ENCODE measurements at regions not wholly inside any gene's neighbourhood (a gene's known extent, or its start where the extent isn't known, plus 50 kb on each side); places are given as distances from the start of the nearest gene placed in this dataset.

DNA sequence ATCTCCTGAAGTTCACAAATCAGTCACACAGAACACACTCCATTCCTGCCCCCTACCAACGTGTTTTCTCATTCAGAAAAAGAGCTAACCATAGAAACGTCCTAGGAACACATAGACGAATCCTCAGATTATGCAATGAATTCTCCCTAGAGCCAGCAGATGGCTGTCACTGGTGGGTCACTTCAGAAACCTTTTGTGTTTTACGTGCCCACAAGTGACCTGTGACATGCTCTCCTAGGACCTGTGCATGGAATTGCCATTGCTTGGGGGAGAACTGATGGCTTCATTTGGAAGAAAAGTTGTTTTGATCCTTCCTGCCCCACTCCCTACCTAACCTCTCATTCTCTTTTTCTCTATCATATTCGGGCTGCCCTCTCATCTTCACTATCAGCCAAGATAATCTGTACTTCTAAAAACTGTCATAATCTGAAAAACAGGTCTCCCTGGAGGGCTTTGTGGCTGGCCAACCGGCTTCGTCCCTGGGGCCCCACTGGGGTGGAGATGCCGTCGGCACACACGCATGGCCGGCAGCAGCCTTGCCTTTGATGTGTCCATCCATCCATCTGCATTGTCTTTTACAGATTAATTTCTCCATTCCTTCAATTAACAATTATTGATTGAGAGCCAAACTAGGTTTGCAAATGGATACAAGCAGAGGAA lies 144.1 kb upstream of the SERP2 start:
- DNase-seq (ENCODE audit: extremely low spot score, insufficient read length, low read depth), result no peak
- no peak for FAIRE-seq

DNA sequence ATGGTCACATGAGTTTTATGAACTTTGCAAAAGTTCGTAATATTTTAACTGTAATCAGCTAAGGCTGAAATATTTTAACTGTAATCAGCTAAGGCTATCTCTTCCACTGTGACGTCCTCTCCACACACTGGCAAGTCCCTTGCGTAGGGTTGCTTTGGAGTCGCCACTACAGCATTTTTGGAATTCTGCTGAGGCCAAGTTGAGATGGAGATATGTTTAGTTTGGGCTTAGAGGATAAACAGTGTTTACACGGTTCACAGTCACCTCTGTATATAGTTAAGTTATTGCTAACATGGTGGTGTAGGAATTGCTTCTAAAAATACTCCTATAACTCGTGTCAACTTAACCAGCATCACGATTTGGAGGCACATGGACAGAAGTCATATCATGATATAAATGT lies 143.6 kb upstream of the SERP2 start:
- DNase-seq (ENCODE audit: extremely low spot score, insufficient read length, low read depth), result no peak
- FAIRE-seq, result no peak

DNA sequence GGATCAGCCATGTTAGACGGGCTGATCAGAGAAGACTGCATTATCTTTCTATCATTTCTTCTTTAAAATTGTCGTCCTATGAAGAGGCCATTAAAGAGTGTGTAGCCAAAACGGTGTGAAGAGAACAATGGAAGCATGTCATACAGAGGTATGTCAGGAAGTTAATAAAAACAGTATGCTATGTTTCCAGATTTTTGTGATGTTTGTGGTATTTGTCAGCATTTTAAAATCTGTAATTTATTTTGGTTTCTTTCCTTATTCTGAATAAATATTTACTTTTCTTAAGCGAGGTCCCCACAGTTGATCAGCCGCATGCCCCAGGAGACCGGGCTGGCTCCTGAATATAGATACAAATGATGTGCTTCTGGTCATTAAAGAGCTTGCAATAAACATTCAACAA lies 142.9 kb upstream of the SERP2 start:
- FAIRE-seq (no peak), DNase-seq (ENCODE audit: extremely low spot score, insufficient read length, low read depth) (no peak)

DNA sequence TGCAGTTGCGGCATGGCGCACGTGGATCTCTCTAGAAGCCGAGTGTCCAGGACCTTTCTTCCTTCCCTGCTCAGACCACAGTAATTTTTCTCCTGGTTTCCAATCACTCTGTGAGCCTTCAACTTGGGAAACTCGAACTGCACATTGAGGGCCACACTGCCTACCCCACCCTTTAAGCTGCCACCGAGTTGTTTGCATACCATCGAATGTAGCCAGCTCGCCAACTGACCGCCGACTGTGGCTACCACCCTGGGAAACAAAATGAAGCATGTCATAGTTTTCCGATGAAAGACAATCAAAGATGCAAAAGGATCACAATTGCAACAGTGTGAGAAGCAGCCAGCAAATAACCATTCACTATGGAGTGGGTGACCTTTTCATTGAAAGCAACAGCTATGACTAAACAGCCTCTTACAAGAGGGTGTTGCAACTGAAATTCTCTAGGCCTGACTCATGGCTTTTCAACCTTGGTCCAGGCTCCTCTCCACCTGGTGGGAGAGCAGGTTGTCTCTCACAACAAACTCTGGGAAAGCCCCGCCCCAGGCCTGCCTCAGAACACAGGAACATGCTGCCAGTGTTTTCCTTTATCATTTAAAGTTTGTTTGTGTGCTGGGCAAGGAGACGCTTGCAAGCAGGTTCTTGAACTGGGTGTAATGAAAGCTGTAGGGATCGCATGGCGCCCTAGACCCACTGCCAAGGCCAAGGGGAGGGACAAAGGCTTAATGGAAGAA lies 141.7 kb upstream of the SERP2 start:
- no peak for FAIRE-seq

DNA sequence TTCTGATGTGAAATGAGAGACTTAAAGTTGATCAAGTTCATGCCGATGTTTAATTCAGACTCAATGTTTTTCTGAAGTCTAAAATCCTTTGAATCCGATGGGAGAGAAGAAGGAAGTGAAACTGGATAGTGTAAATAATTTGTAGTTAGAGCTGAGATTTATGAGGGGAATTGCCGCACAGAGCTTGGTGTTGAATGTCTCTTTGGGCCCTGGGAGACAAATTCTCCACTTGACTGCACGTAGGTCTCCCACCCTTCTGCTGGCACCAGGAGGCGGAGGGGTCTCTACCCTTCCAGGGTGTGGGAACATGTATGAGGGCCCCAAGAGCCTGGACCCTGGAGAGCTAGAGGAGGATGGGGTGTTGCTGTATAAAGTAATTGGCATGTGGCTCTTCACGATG lies 140.8 kb upstream of the SERP2 start:
- DNase-seq (ENCODE audit: extremely low spot score, insufficient read length, low read depth), result no peak
- FAIRE-seq, result no peak

More for the DNA sequence above, 141.7 kb upstream of the SERP2 start:
- DNase-seq (ENCODE audit: extremely low spot score, insufficient read length, low read depth), result no peak

DNA sequence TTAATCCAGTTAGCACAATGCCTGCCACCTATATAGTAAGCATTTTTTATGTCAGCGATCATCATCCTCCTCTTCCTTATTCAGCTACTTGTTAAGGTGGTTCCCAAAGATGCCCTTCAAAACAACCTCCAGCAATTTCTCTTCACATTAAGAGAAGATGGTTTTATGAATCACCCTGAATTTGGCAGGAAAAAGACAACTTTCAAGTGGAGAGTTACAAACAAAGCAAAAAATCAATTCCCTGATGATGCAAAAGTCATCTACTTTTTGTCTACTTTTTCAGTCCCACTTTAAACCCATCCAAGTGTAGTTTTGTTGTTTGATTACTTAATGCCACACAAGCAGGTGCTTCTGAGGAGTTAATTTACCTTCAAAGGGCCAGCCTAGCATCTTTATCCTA lies 139.1 kb upstream of the SERP2 start:
- FAIRE-seq, result no peak
- DNase-seq (ENCODE audit: extremely low spot score, insufficient read length, low read depth), result no peak

DNA sequence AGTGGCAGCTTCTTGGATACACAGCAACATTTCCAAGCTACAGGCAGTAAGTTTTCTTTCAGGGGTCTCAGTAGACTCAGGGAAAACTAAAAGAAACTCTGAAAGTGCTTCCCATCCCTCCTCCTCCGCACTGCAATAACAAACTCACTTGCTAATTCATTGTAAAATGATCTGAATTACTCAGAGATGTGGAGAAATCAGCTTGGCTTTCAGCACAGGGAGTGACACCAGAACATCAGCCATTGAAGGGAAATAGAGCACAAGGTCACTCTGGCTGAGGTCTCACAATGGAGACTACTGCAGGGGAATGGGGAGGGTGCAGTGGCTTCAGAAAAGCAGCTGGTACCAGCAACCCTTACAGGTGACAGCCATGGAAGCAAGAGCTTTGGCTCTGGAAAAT lies 137.3 kb upstream of the SERP2 start:
- FAIRE-seq, result no peak
- no peak for DNase-seq (ENCODE audit: extremely low spot score, insufficient read length, low read depth)

DNA sequence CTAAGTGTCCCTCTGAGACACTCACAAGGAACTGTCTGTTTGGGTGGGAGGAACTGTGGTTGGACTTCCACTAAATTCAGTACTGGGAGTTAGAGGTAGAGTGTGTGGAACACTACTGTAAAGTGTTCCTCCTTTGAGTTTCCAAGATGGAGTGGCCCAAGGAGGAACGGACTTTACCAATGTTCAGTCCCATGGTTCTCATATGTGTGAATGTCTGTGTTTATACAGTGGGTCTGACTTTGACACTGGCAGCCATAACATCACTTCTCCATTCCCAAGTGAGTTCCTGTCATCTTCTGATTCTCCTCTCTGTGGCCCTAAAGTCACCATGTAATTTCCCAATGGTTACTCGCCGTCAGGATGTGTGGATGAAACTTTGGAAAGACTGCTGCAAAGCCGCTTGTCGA lies 136.8 kb upstream of the SERP2 start:
- DNase-seq (ENCODE audit: extremely low spot score, insufficient read length, low read depth) (no peak), FAIRE-seq (no peak)

DNA sequence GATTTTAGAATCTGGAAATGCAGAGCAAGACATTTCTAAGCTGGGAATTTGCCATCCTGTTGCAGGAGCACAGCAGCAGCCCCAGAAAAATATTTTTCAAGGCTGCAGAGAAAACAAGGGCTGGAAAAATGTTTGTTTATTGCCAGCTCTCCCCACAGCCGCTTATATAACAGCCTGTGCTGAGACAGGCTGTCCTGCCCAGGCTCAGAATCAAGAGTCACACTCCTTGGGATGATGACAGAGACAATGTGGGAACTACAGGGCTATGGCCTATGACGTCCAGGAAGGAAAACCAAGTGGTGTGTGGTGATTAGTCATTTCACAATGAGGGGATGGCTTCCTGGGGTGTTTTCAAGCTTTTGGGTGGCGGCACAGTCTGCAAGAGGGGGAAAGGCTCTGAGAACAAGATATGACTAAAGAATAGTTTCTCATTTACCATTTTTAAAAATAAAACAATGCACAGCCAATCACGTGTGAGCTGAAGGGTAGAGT lies 136.3 kb upstream of the SERP2 start:
- DNase-seq (ENCODE audit: extremely low spot score, insufficient read length, low read depth) (no peak), FAIRE-seq (no peak)

DNA sequence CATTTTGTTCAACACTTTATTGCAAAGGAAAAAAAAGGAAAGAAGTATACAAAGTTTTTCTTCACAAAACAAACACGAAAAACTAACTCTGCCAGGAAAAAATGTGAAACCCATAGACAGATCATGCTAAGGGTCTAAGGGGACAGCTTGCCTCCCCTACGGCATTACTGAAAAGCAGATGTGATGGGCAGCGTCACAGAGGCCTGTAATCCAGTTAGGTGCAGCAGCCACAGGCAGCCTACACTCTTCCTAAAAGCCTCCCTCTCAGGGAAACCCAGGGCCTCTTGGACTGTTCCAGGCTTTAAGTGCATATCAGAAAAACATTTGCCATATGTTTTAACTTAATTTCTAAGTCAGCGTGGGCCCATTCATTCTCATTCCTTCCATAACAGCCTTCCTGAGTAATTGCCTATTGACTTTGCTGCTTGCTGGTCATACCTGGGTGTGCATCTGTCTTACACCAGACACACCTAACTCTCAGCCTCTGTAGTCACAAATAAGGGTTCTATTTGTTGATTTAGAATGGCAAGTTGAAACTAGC lies 135.7 kb upstream of the SERP2 start:
- DNase-seq (ENCODE audit: extremely low spot score, insufficient read length, low read depth), result no peak

DNA sequence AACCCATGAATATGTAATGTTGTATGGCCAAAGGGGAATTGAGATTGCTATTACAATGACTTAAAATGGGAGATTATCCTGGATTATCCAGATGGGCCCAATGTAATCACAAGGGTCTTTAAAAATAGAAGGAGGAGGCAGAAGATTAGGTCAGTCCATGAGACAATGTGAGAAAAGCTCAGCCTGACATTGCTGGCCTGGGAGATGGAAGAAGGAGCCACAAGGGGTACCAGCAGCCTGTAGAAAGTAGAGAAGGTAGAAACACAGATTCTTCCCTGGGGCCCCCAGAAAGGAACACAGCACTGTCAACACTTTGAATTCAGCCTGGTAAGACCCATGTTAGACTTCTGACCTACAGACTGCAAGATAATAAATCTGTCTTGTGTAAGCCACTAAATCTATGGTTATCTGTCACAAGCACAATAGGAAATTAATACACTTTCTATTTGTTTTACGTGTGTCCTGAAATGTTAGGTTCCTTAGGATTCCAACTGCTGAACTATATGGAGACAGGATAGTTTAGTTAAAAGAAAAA lies 132.9 kb upstream of the SERP2 start:
- no peak for DNase-seq (ENCODE audit: extremely low spot score, insufficient read length, low read depth)
- FAIRE-seq, result no peak

More for the DNA sequence above, 135.7 kb upstream of the SERP2 start:
- no peak for FAIRE-seq

DNA sequence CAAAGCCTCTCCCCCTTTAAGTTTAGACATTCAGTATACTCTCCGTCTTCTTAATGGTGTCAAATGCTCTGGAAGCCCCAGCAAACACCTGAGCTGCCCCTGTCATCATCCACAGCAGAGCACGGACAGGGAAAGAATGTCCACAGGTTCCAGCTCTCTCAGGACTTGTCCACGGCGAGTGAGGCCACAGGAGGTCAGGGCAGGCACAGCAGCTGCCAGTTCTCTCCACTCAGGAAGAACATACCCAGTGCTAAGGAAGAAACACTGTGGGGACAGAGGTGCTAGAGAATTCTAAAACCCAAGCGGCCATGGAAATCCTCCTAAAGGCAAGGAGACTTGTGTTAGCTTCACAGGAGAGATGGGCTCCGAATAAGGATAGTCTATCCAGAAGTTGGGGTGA lies 132.0 kb upstream of the SERP2 start:
- no peak for DNase-seq (ENCODE audit: extremely low spot score, insufficient read length, low read depth)
- FAIRE-seq, result no peak

DNA sequence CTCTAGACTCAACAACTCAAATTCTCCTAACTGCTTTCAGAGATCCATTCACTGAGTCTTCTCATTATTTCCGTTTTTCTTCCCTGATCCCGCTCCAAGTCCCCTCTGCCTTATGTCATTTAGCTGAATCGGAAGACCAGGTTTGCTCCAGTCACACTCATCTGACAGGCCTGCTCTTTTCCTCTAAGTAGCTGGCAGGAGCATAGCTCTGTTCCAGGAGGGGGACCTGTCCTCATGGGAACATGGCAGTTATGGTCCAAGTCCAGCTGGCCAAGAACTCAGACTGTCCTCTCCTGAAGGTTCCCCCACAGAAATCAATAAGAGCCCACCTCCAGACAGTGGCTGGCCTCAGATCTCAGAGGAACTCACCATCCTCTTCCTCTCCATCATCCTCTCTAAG lies 130.9 kb upstream of the SERP2 start:
- no peak for FAIRE-seq

DNA sequence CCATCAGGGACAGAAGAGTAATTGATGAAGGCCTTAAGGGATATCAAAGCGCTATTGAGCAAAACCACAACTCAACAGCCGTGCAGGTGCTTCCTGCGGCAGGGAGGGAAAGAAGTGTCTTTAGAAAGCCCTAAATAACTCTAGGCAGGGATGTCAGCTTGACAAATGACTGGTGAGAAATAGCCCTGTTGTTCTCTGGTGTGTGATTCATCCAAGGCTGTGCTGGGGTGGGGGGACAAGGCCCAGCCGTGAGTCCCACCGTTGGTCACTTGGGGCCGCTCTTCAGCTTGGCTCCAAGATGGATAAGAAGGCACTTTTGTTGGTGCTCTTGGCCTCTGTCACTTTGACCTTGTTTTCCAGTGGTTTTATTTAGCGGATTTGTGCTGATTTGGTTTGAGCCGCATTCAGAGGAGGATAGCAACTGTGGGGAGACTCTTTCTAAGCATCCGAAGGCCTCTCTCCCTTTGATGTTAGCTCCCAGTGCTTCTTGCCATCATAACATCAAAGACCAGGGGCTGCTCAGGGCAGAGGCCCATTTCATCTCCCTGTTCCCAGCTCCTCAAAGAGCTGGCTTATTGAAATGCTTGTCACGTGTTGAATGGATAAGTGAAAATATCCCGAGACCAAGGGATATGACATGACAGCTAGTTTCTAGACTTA lies 130.3 kb upstream of the SERP2 start:
- FAIRE-seq (no peak), DNase-seq (ENCODE audit: extremely low spot score, insufficient read length, low read depth) (no peak)

More for the DNA sequence above, 130.9 kb upstream of the SERP2 start:
- DNase-seq (ENCODE audit: extremely low spot score, insufficient read length, low read depth), result no peak

DNA sequence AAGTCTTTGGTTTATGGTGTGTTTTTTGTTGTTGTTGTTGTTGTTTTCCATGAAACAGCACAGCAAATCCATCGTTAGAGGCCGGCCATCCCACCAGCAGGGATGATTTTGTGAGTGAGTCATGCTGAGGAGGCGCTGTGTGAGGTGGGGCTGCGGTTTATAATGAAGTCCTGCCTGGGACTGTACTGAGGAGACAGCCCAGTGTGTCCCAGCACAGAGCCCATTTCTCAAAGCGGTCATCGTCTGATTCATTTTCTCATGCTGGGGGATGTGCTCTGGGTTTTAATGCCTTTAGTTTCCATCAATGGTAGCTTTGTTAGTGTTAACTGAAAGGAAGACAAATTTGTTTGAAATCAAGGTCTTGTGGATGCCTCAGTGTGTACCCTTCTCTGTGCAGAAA lies 129.3 kb upstream of the SERP2 start:
- DNase-seq (ENCODE audit: extremely low spot score, insufficient read length, low read depth) (no peak), FAIRE-seq (no peak)

DNA sequence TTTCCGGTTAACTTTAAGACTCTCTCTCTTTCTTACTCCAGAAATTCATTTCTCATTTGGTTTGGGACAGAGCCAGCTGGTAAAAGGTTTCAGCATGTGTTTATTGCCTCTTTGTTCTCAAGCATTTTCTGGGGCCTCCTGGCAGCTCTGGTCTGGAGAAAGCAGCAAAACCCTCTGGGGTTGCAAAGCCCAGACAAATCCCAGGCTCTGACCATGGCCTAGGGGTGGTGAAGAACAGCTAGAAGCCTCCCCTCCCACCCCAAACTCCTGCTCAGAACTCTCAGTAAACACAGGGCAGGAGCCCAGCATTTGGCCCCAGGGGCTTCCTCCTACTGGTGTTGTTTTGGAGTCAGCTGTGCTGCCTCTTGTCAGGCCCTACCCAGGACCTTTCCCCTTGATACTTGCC lies 124.2 kb upstream of the SERP2 start:
- no peak for DNase-seq (ENCODE audit: extremely low spot score, insufficient read length, low read depth)
- no peak for FAIRE-seq

DNA sequence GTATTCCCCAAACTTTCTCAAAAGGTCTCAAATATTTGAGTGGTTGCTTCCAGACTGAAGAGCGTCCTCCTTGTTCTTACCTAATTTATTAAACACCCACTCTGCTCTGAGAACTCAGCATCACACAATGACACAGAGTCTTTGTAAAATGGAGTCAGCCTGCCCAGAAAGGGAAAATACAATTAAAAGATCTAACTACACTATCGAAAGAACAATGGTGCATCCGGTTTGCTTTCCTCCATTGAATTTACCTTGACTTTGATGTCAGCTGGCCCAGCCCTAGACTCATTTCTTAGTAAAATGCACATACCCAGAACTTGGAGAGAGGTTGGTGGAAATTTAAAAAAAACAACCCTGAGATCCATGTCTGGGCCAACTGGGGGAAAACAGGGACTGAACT lies 120.7 kb upstream of the SERP2 start:
- DNase-seq (ENCODE audit: extremely low spot score, insufficient read length, low read depth) (no peak), FAIRE-seq (no peak)

DNA sequence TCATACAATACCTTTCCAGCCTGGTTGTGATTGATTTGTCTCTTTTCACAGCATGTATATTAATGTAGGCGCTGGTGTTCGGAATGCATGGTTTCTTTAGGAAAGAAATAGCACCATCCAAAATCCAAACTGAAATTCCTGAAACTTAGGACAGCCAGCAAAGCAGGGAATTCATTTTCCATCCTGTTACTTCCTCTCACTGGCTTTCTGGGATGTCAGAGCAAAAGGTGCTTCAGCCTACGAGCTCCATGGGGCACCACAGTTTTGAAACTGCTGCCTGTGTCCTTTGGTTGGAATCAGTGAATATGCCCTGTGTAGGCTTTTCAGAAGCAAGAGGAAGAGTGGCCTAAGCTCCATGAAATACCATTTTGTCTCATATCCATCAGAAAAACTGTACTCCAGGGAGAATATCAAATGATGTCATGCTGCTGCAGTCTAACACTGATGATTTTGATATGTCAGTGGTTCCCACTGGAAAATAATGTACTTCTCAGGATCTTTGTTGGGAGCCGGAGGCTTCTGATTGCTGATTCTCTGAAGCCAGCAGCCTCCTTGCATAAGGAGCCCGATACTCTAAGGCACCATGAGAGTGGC lies 117.8 kb upstream of the SERP2 start:
- no peak for FAIRE-seq
- no peak for DNase-seq (ENCODE audit: extremely low spot score, insufficient read length, low read depth)

DNA sequence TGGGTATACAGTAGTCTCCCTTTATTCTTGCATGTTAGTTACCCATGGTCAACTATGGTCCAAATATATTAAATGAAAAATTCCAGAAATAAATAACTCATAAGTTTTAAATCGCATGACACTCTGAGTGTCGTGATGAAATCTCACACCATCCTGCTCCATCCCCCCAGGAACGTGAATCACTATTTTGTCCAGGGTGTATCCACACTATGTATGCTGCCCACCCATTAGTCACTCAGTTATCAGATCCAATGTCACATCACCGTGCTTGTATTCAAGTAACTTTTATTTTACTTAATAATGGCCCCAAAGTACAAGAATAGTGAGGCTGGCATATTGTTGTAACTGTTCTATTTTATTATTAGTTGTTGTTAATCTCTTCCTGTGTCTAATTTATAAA lies 115.8 kb upstream of the SERP2 start:
- DNase-seq (ENCODE audit: extremely low spot score, insufficient read length, low read depth), result no peak
- FAIRE-seq, result no peak
